ENCODE measurements at regions not wholly inside any gene's neighbourhood (a gene's known extent, or its start where the extent isn't known, plus 50 kb on each side); places are given as distances from the start of the nearest gene placed in this dataset.

DNA sequence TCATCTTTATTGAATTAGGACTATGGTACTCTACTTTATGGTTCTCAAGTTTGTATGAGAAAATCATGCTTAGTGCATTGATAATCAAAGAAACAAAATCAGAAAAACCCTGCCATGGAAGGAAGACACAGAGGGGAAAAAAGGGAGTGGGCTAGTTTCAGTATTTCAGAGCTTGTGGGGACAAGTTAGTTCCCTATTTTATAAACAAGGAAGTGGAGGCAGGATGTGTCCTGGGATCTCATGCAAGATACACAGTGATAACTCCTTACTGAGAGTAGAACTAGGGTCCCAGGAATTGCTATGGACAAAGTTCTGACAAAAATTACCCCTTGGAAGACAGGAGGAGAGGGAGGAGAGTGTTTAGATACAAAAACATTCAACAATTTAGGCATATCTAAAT lies 1277.3 kb downstream of the UQCRFS1 start:
- DNase-seq (ENCODE audit: low read depth), result no peak
- no peak overlapping the region for H3K4me3 ChIP-seq (ENCODE audit: low read length)
- TF ChIP-seq, protein P1, sequence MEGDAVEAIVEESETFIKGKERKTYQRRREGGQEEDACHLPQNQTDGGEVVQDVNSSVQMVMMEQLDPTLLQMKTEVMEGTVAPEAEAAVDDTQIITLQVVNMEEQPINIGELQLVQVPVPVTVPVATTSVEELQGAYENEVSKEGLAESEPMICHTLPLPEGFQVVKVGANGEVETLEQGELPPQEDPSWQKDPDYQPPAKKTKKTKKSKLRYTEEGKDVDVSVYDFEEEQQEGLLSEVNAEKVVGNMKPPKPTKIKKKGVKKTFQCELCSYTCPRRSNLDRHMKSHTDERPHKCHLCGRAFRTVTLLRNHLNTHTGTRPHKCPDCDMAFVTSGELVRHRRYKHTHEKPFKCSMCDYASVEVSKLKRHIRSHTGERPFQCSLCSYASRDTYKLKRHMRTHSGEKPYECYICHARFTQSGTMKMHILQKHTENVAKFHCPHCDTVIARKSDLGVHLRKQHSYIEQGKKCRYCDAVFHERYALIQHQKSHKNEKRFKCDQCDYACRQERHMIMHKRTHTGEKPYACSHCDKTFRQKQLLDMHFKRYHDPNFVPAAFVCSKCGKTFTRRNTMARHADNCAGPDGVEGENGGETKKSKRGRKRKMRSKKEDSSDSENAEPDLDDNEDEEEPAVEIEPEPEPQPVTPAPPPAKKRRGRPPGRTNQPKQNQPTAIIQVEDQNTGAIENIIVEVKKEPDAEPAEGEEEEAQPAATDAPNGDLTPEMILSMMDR (IDR thresholded peaks at IDR 0.05; ENCODE audit: insufficient read depth, low read depth, low read length, missing control alignments), result no peak

DNA sequence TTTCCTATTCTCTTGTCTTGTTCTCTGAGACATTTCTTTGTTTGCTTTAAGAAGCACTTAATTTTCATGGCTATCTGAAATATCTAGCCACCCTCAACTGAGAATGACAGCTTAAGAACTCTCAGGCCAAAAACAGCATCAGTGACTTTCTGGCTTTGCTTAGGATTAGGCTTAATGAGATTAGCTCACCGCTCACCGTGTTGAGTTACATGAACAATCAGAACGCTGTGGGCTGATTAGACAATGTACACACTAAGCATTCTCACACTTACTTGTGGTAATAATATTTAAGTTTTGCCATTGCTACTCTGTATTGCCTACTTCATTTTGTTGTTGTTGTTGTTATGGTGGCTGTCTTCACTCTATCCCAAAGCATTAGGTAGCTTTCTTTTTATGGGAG lies 1283.6 kb downstream of the UQCRFS1 start:
- DNase-seq (ENCODE audit: low read depth), result no peak
- TF ChIP-seq, protein P1 (IDR thresholded peaks at IDR 0.05; ENCODE audit: insufficient read depth, low read depth, low read length, missing control alignments), result no peak
- H3K4me3 ChIP-seq (ENCODE audit: low read length), result no peak overlapping the region

DNA sequence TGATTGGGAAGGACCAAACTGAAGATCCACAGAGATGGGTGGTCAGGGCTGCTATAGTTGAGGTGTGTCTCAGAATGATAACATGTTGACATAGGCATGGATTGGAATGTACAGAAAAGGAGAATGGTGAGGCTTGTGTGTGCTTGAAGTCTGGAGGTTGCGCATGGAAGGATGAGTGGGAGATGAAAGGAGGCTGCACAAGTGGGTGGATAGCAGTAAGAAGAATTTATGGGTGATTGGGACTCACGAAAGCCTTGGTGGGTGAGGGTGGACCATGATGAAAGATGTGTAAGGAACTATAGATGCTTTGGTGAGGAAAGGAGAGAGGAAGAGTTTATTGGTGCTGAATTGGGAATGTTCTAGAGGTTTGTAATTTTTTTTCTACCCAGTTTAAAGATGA lies 1287.7 kb downstream of the UQCRFS1 start:
- TF ChIP-seq, protein P1 (IDR thresholded peaks at IDR 0.05; ENCODE audit: insufficient read depth, low read depth, low read length, missing control alignments), result no peak
- H3K4me3 ChIP-seq (ENCODE audit: low read length), result no peak overlapping the region
- DNase-seq (ENCODE audit: low read depth), result no peak

DNA sequence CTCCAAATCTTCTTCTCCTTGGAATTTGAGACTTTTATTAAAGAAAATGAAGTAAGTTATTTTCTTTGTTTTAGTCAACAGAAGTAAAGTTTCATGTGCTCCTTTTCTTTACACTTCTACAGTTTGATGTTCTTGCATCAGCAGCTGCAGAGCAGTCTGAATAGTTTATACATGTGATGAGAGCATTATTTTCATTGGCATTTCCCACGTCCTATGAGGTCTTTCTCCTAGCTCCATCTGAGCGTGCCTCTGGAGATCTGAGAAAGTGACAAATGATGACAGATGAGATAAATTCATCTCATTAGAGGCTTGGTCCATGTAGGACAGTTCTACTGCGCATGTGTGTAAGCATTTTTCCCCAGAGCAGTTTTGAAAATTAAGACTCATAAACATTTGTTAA lies 1290.0 kb downstream of the UQCRFS1 start:
- no peak overlapping the region for H3K4me3 ChIP-seq (ENCODE audit: low read length)
- TF ChIP-seq, protein P1 (IDR thresholded peaks at IDR 0.05; ENCODE audit: insufficient read depth, low read depth, low read length, missing control alignments), result no peak
- DNase-seq (ENCODE audit: low read depth), result no peak

DNA sequence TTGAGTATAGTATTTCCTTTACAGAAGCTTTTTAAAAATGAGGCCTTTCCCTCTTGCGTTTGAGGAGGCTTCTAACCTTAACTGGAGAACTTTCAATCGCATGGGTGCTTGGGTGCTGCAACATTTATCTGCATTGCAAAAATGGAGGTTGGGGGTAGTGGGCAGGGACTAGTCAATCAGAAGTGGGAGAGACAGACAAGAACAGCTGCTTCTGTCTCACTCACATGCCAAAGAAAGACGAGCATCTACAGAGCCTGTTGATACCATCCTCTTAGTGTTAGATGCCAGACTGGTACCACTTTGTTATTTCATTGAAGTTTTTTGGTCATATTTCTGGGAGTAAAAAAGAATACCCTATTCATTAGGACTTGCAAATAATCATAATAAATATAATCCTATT lies 1292.2 kb downstream of the UQCRFS1 start:
- TF ChIP-seq, protein P1 (IDR thresholded peaks at IDR 0.05; ENCODE audit: insufficient read depth, low read depth, low read length, missing control alignments), result no peak
- DNase-seq (ENCODE audit: low read depth), result no peak
- H3K4me3 ChIP-seq (ENCODE audit: low read length), result no peak overlapping the region

DNA sequence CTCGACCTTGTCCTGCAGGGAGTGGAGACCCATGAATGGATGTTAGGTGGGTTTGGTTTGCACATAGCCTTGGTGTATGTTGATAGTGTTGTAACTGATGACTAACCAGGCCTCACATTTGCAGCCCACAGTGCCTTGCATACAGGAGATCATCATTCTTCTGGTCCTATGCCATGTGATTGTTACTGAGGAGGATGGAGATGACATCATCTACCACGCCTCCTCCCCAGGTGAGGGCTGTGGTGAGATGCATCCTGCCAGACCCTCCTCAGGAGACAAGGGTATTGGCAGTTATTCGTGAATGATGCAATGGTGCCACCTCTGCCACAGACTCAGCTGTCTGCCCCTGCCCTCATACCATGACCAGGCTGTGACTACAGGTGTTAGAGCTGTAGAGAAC lies 1294.1 kb downstream of the UQCRFS1 start:
- TF ChIP-seq, protein P1 (IDR thresholded peaks at IDR 0.05; ENCODE audit: insufficient read depth, low read depth, low read length, missing control alignments), result no peak
- no peak for DNase-seq (ENCODE audit: low read depth)
- no peak overlapping the region for H3K4me3 ChIP-seq (ENCODE audit: low read length)

DNA sequence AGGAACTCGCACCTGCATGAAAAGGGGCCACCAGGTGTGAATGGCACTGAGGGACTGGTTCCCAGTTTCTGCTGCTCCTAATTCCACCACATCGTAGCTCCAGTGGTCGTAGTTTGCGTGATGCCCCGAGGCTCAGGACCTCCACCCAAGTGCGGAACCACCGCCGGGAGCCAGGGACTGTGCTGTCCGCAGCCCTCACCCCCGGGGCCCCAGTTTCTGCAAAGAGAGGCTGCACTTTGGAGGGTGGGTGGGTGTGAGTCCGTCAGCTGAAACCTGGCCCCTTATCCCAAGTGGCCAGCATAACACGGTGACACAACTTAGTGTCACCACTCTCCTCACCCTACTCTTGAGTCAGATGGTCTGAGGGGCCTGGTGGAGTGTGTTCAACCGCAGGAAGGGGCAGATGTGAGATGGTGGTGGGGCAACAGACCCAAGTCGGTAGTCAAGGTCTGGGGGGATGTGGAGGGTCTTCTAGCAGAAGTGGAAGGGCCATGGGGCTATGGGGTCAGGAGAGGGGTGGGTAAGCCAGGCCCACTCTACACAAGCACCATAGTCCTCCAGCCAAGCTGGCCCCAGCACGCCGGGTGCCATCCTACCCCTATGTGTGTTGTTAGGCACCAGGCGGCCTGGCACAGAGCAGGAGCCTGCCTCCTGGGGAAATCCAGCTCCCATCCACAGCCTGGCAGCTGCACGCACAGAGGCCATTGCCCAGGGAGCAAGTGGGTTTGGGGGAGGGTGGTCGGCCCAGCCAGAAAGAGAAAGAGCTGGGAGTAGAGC lies 1301.6 kb downstream of the UQCRFS1 start:
- no peak for DNase-seq (ENCODE audit: low read depth)
- H3K4me3 ChIP-seq (ENCODE audit: low read length), result no peak overlapping the region
- TF ChIP-seq, protein P1 (IDR thresholded peaks at IDR 0.05; ENCODE audit: insufficient read depth, low read depth, low read length, missing control alignments), result no peak

Measured in epithelial cell of esophagus (primary cell).